ENCODE measurements at regions not wholly inside any gene's neighbourhood (a gene's known extent, or its start where the extent isn't known, plus 50 kb on each side); places are given as distances from the start of the nearest gene placed in this dataset.

- DNase-seq (ENCODE audit: low spot score): no peak
- ChIA-PET CTCF (no interaction called here), POLR2A (ENCODE audit: low non-redundant PET) (no interaction called here)
- H3K4me1 ChIP-seq (ENCODE audit: insufficient read depth, low read length, poor library complexity, severe bottlenecking): no peaks in the 10 kb centered on the region
- no peak overlapping the region for H3K4me3 ChIP-seq (ENCODE audit: low read depth, low read length, poor library complexity, severe bottlenecking)
- no peaks in the 10 kb centered on the region for H3K27me3 ChIP-seq (replicated peaks; ENCODE audit: insufficient read depth, low read depth, low read length, poor library complexity)
- H3K27ac ChIP-seq (ENCODE audit: low read depth, low read length, poor library complexity, severe bottlenecking): no peak overlapping the region
- H3K36me3 ChIP-seq (ENCODE audit: insufficient read depth, low read length, poor library complexity, severe bottlenecking): no peaks in the 10 kb centered on the region
- H3K9me3 ChIP-seq (ENCODE audit: low read depth, low read length, poor library complexity, severe bottlenecking): no peaks in the 10 kb centered on the region
- TF ChIP-seq CTCF (conservative IDR thresholded peaks at IDR 0.05; ENCODE audit: low read depth, low read length): no peak
- no peak for TF ChIP-seq EZH2 (IDR thresholded peaks at IDR 0.05; ENCODE audit: borderline replicate concordance, low read depth, low read length, poor library complexity, severe bottlenecking)
- BruUV-seq (replicated peaks): no TSS peak
- intact Hi-C loops (cut with micrococcal nuclease; ENCODE audit: unreplicated experiment): no loop called here
Observed at GRCh38 chr3:150329408-150329807, 78.7 kb upstream of the TSC22D2 start.

- intact Hi-C loops (cut with micrococcal nuclease; ENCODE audit: unreplicated experiment): no loop called here
- no TSS peak for BruUV-seq (replicated peaks)
- H3K27ac ChIP-seq (ENCODE audit: low read depth, low read length, poor library complexity, severe bottlenecking): no peak overlapping the region
- DNase-seq (ENCODE audit: low spot score): no peak
- no peak overlapping the region for H3K4me3 ChIP-seq (ENCODE audit: low read depth, low read length, poor library complexity, severe bottlenecking)
- H3K27me3 ChIP-seq (replicated peaks; ENCODE audit: insufficient read depth, low read depth, low read length, poor library complexity): no peaks in the 10 kb centered on the region
- no peaks in the 10 kb centered on the region for H3K9me3 ChIP-seq (ENCODE audit: low read depth, low read length, poor library complexity, severe bottlenecking)
- no peak for TF ChIP-seq EZH2 (IDR thresholded peaks at IDR 0.05; ENCODE audit: borderline replicate concordance, low read depth, low read length, poor library complexity, severe bottlenecking)
- no peak for TF ChIP-seq CTCF (conservative IDR thresholded peaks at IDR 0.05; ENCODE audit: low read depth, low read length)
- ChIA-PET POLR2A (ENCODE audit: low non-redundant PET) (no interaction called here), CTCF (no interaction called here)
- no peaks in the 10 kb centered on the region for H3K36me3 ChIP-seq (ENCODE audit: insufficient read depth, low read length, poor library complexity, severe bottlenecking)
- H3K4me1 ChIP-seq (ENCODE audit: insufficient read depth, low read length, poor library complexity, severe bottlenecking): no peaks in the 10 kb centered on the region
Observed at GRCh38 chr3:150328654-150329040, 79.5 kb upstream of the TSC22D2 start.

GRCh38 chr3:150327678-150328653 is 80.1 kb upstream of the TSC22D2 start:
- Histone ChIP-seq H3K4me1 (ENCODE audit: insufficient read depth, low read length, poor library complexity, severe bottlenecking) (no peaks in the 10 kb centered on the region), H3K27ac (ENCODE audit: low read depth, low read length, poor library complexity, severe bottlenecking) (no peak overlapping the region), H3K27me3 (replicated peaks; ENCODE audit: insufficient read depth, low read depth, low read length, poor library complexity) (no peaks in the 10 kb centered on the region), H3K4me3 (ENCODE audit: low read depth, low read length, poor library complexity, severe bottlenecking) (no peak overlapping the region), H3K9me3 (ENCODE audit: low read depth, low read length, poor library complexity, severe bottlenecking) (no peaks in the 10 kb centered on the region), H3K36me3 (ENCODE audit: insufficient read depth, low read length, poor library complexity, severe bottlenecking) (no peaks in the 10 kb centered on the region)
- ChIA-PET POLR2A (ENCODE audit: low non-redundant PET) (interaction anchor here (0.6 kb wide), 1 partner anchor 497 kb away, joined by 3 read pairs; no protein-coding TSS in a partner anchor), CTCF (no interaction called here)
- intact Hi-C loops (cut with micrococcal nuclease; ENCODE audit: unreplicated experiment): no loop called here
- no TSS peak for BruUV-seq (replicated peaks)
- no peak for DNase-seq (ENCODE audit: low spot score)
- no peak for TF ChIP-seq EZH2 (IDR thresholded peaks at IDR 0.05; ENCODE audit: borderline replicate concordance, low read depth, low read length, poor library complexity, severe bottlenecking)
- no peak for TF ChIP-seq CTCF (conservative IDR thresholded peaks at IDR 0.05; ENCODE audit: low read depth, low read length)
